GM12873 (cell line): ENCODE measurements at regions not wholly inside any gene's neighbourhood (a gene's known extent, or its start where the extent isn't known, plus 50 kb on each side); places are given as distances from the start of the nearest gene placed in this dataset.

Experiments used
- TF ChIP-seq, protein P1 (sequence below): IDR thresholded peaks from 2 replicates; pipeline ENCODE4 v1.5.1; 2012; ENCODE audit warnings: low read depth, mild to moderate bottlenecking, moderate library complexity, low read length, control low read depth; ENCODE audit not compliant: insufficient read depth; ENCODE audit errors: missing control alignments

DNA sequence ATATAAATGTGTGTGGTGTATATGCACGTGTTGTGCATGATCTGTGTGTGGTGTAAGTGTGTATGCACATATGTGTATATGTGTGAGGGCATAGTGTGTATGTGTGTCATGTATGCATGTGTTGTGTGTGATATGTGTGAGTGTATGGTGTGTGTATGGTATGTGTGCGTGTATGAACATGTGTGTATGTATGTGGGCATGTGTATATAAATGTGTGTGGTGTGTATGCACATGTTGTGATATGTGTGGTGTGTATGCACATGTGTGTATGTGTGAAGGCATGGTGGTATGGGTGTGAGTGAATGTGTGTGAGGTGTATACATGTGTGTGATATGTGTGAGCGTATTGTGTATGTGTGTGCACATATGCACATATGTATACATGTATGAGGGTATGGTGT, 198.7 kb downstream of the RBFOX3 start:
- TF ChIP-seq, protein P1, sequence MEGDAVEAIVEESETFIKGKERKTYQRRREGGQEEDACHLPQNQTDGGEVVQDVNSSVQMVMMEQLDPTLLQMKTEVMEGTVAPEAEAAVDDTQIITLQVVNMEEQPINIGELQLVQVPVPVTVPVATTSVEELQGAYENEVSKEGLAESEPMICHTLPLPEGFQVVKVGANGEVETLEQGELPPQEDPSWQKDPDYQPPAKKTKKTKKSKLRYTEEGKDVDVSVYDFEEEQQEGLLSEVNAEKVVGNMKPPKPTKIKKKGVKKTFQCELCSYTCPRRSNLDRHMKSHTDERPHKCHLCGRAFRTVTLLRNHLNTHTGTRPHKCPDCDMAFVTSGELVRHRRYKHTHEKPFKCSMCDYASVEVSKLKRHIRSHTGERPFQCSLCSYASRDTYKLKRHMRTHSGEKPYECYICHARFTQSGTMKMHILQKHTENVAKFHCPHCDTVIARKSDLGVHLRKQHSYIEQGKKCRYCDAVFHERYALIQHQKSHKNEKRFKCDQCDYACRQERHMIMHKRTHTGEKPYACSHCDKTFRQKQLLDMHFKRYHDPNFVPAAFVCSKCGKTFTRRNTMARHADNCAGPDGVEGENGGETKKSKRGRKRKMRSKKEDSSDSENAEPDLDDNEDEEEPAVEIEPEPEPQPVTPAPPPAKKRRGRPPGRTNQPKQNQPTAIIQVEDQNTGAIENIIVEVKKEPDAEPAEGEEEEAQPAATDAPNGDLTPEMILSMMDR: no peak

DNA sequence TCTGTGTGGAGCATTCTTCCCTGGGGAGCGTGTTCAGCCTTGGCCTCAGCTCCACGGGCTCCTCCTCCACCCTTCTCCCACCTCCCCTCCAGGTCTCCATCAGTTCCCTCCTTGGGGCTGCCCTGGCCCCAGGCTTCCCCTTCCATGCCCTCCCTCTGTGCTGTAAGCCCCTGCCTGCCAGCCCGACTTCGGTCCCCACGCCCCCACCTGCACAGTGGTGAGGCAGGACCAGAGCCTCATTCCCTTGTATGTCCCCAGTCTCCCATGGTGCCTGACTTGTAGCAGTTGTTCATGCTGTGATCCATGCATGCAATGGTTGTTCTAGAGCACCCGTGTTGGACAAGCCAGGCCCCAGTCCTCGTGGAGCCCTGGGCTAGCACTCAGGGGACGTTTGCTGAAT, 199.4 kb downstream of the RBFOX3 start:
- TF ChIP-seq, protein P1: no peak

DNA sequence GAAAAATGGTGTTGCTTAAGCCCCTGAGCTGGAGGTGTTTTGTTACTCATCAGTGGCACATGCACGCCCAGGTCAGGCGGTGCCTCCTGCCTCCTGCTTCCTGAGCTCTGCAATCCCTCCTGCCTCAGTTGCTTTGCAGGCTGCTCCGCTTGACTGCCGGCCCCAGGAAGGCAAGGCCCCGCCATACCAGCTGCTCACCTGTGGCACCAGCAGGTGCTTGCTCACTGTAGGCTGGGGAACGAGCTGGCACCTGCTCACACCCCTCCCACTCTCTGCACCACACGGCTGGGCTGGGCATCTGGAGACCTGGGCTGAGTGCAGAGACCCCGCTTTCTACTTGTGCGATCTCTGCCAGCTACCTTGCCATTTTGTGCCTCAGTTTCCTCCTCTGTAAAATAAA, 200.2 kb downstream of the RBFOX3 start:
- TF ChIP-seq, protein P1: no peak

DNA sequence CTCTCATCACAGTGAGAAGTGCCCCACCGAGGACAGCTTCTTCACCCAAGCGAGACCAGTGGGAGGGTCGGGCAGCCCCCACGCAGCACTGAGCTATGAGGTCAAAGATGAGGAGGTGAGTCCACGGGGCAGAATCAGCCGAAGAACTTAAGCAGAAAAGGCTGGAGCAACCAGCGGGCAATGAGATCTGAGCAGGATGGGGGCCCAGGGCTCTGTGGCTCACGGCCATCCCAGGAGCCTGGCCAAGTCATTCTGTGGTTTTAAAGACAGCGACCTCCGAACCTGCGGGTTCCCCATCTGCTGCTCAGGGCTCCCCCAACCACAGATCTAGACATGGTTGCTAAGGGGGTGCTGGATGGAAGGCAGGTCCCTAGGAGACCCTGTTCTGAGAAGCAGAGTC, 202.6 kb downstream of the RBFOX3 start:
- TF ChIP-seq, protein P1: no peak

DNA sequence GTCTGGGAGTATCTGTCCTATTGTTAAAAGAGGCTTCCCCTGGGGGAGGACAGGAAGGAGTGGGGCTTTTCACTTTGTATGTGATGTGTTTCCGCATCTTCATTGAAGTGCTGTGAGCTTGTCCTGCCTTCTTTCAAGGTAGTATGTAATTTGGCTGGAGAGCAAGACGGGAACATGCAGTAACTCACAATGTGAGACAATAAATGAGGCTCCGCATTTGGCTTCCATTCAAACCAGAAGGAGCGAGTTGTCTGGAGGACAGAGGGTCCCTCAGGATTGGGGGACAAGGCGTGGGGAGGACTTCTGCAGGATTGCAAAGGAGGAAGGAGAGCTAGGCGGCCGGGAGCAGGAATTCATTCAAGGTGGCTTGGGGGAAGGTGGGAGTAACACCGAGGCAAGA, 203.5 kb downstream of the RBFOX3 start:
- TF ChIP-seq, protein P1: no peak

DNA sequence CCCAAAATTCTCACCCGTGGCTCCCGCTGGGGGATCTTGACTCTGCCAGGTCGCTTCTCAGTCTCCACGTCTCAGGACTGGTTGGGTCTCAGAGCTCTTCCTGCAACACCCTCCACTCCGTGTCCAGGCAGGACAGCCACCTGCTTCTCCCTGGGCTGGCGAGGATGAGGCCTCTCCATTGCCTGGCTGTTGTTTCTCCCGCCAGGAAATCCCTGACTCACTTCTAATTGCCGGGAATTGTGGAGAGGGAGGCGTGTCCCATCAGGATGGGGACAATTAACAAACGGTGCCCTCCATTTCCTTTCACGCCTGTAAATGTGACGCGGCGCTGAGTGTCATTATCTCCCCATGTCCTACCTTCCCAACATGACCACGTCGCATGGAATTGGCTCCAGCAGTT, 204.5 kb downstream of the RBFOX3 start:
- TF ChIP-seq, protein P1: no peak

DNA sequence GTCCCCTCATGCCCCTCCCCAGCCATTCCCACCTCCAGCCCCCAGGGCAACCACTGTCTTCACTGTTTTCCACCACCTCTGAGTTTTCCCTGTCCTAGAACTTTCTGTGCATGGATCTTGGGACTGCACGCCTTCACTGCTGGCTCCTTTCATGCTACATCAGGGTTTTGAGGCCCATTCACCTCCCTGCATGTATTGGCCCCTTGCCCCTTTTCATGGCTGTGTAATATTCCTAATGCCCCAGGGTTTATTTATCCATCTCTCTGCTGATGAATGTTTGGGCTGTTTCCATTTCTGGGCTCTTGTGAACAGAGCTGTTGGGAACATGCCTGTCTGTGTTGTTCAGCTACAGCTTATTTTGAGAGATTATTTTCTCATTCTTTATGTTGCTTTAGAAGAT, 205.0 kb downstream of the RBFOX3 start:
- TF ChIP-seq, protein P1: no peak

DNA sequence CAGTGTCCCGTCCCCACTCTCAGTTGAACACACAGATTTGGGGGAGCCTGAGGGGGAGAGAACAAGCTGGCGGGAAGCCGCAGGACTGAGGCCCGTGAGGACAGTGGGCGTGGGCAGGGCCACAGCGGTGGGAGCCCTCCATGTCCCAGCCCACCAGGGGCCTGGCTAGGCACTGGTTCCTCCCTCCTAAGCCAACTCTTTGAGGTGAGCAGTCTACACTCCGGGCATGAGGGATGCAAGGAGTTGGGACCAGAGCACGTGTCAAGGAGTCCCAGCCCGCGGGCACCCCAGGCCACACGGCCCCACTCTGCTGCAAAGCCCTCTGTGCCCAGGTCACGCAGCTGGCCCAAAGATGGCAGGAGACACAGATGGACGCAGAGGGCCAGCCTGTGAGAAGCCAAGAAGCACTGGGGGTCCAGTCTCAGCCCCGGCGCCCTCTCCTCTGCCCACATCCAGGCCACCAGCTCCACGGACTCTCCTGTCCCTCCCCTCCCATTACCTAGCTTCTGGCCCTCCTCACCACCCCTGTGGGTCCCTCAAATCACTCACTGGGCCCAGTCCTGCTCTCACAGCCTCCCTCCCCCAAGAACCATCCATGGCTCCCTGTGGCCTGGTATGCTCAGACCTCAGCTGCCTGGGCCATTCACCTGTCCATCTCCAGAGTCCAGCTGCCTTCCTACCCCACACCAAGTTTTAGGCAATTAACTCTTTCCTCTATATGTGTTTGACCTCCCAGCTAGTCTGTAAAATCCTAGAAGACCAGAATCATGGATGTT, 206.5 kb downstream of the RBFOX3 start:
- TF ChIP-seq, protein P1: no peak
